SK-N-SH treated with all-trans-retinoic acid at 6 μM for 48 hours (cell line): ENCODE measurements at regions not wholly inside any gene's neighbourhood (a gene's known extent, or its start where the extent isn't known, plus 50 kb on each side); places are given as distances from the start of the nearest gene placed in this dataset.

ENCODE experiments used
- ATAC-seq: fragments of 200-7000 bp; cut with Tn5 transposase; 3 replicates; pipeline ENCODE4 v1.9.1; 2020; ENCODE audit warnings: mild to moderate bottlenecking, moderate library complexity
- BACH2 ChIP-seq: fragments of 250-450 bp; sonication (Bioruptor Pico); IDR thresholded peaks from 2 replicates; pipeline ENCODE4 v1.9.0; 2021; ENCODE audit warnings: mild to moderate bottlenecking, borderline replicate concordance
- CSDC2 ChIP-seq: fragments of 250-450 bp; sonication (Bioruptor Pico); IDR thresholded peaks from 2 replicates; pipeline ENCODE4 v1.5.0; 2020; ENCODE audit warnings: mild to moderate bottlenecking, moderate library complexity
- GLIS3 ChIP-seq: fragments of 250-450 bp; sonication (Bioruptor Pico); IDR thresholded peaks from 2 replicates; pipeline ENCODE4 v1.5.0; 2020; ENCODE audit warnings: mild to moderate bottlenecking, moderate library complexity
- ISL1 ChIP-seq: fragments of 250-450 bp; sonication (Bioruptor Pico); IDR thresholded peaks from 2 replicates; pipeline ENCODE4 v2.1.2; 2022; ENCODE audit warnings: mild to moderate bottlenecking, moderate library complexity
- OSR1 ChIP-seq: fragments of 250-450 bp; sonication (Bioruptor Pico); IDR thresholded peaks from 2 replicates; pipeline ENCODE4 v1.8.0; 2022; ENCODE audit warnings: moderate library complexity, mild to moderate bottlenecking, inconsistent platforms
- PATZ1 ChIP-seq: fragments of 250-450 bp; sonication (Bioruptor Pico); IDR thresholded peaks from 2 replicates; pipeline ENCODE4 v1.8.0; 2020; ENCODE audit warnings: mild to moderate bottlenecking, moderate library complexity, borderline replicate concordance
- POU6F1 ChIP-seq: fragments of 250-450 bp; sonication (Bioruptor Pico); IDR thresholded peaks from 2 replicates; pipeline ENCODE4 v1.8.0; 2021; ENCODE audit warnings: low read depth, mild to moderate bottlenecking, moderate library complexity, borderline replicate concordance
- RARB ChIP-seq: fragments of 250-450 bp; sonication (Bioruptor Pico); IDR thresholded peaks from 2 replicates; pipeline ENCODE4 v1.8.0; 2021; ENCODE audit warnings: mild to moderate bottlenecking, moderate library complexity
- SNAI2 ChIP-seq: fragments of 250-450 bp; sonication (Bioruptor Pico); IDR thresholded peaks from 2 replicates; pipeline ENCODE4 v1.5.0; 2020; ENCODE audit warnings: mild to moderate bottlenecking, moderate library complexity
- TCF4 ChIP-seq: fragments of 250-450 bp; sonication (Bioruptor Pico); IDR thresholded peaks from 2 replicates; pipeline ENCODE4 v1.8.0; 2021; ENCODE audit warnings: mild to moderate bottlenecking, moderate library complexity, borderline replicate concordance
- TOX ChIP-seq: fragments of 250-450 bp; sonication (Bioruptor Pico); IDR thresholded peaks from 2 replicates; pipeline ENCODE4 v1.8.0; 2021; ENCODE audit warnings: mild to moderate bottlenecking, moderate library complexity, borderline replicate concordance
- TSHZ2 ChIP-seq: fragments of 250-450 bp; sonication (Bioruptor Pico); IDR thresholded peaks from 2 replicates; pipeline ENCODE4 v1.5.0; 2020; ENCODE audit warnings: mild to moderate bottlenecking, moderate library complexity
- ZC3H10 ChIP-seq: fragments of 250-450 bp; sonication (Bioruptor Pico); IDR thresholded peaks from 2 replicates; pipeline ENCODE4 v1.5.1; 2021; ENCODE audit warnings: mild to moderate bottlenecking, moderate library complexity
- ZFP3 ChIP-seq: fragments of 250-450 bp; sonication (Bioruptor Pico); IDR thresholded peaks from 2 replicates; pipeline ENCODE4 v1.5.0; 2020; ENCODE audit warnings: mild to moderate bottlenecking, moderate library complexity
- ZFP30 ChIP-seq: fragments of 450-650 bp; formaldehyde crosslinking; IDR thresholded peaks from 2 replicates; pipeline ENCODE4 v1.5.0; 2022; ENCODE audit warnings: mild to moderate bottlenecking, moderate library complexity
- ZNF565 ChIP-seq: fragments of 450-650 bp; formaldehyde crosslinking; conservative IDR thresholded peaks from 2 replicates; pipeline ENCODE4 v1.5.0; 2020; ENCODE audit warnings: low read depth, mild to moderate bottlenecking, moderate library complexity
- ZNF70 ChIP-seq: fragments of 450-650 bp; formaldehyde crosslinking; IDR thresholded peaks from 2 replicates; pipeline ENCODE4 v1.5.0; 2020; ENCODE audit warnings: mild to moderate bottlenecking, moderate library complexity
- ZNF8 ChIP-seq: fragments of 450-650 bp; formaldehyde crosslinking; IDR thresholded peaks from 2 replicates; pipeline ENCODE4 v1.5.0; 2020; ENCODE audit warnings: mild to moderate bottlenecking, moderate library complexity
- TF ChIP-seq, protein P1 (sequence below): fragments of 250-450 bp; sonication (Bioruptor Pico); IDR thresholded peaks from 2 replicates; pipeline ENCODE4 v1.5.1; 2020; ENCODE audit warnings: low read depth, mild to moderate bottlenecking, moderate library complexity
- TF ChIP-seq, protein P2 (sequence below): fragments of 250-450 bp; sonication (Bioruptor Pico); IDR thresholded peaks from 2 replicates; pipeline ENCODE4 v1.5.1; 2021; ENCODE audit warnings: mild to moderate bottlenecking, moderate library complexity

DNA sequence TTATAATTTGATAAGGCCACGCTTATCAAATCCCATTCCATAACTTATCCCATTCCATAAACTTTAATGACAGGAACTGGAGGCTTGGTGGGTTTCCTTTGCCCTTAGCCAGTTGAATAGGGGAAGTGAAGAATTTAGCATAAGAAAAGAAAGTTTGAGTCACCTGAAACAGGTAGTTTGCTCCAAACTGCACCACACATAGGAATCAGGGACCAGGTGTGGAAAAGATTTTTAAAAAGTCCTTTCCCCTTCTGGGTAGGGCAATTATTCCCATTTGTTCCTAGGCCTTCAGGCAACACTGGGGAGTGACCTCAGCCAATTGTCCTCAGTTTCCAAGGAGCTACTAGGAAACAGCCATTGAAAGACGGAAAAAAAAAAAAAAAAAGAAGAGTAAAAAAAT is 525.7 kb upstream of the CNTN5 start (continued):
- TF ChIP-seq TSHZ2 (CRISPR knock-in tag) (no peak), ZFP30 (CRISPR knock-in tag) (no peak), OSR1 (CRISPR knock-in tag) (no peak), GLIS3 (CRISPR knock-in tag) (no peak), ZFP3 (no peak)
- TF ChIP-seq, protein P1, sequence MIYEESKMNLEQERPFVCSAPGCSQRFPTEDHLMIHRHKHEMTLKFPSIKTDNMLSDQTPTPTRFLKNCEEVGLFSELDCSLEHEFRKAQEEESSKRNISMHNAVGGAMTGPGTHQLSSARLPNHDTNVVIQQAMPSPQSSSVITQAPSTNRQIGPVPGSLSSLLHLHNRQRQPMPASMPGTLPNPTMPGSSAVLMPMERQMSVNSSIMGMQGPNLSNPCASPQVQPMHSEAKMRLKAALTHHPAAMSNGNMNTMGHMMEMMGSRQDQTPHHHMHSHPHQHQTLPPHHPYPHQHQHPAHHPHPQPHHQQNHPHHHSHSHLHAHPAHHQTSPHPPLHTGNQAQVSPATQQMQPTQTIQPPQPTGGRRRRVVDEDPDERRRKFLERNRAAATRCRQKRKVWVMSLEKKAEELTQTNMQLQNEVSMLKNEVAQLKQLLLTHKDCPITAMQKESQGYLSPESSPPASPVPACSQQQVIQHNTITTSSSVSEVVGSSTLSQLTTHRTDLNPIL (CRISPR knock-in tag), result no peak
- TF ChIP-seq, all 23 proteins: peak for 0

- no peak for ATAC-seq
- TF ChIP-seq, protein P1 (CRISPR knock-in tag), result no peak
- TF ChIP-seq, protein P2, sequence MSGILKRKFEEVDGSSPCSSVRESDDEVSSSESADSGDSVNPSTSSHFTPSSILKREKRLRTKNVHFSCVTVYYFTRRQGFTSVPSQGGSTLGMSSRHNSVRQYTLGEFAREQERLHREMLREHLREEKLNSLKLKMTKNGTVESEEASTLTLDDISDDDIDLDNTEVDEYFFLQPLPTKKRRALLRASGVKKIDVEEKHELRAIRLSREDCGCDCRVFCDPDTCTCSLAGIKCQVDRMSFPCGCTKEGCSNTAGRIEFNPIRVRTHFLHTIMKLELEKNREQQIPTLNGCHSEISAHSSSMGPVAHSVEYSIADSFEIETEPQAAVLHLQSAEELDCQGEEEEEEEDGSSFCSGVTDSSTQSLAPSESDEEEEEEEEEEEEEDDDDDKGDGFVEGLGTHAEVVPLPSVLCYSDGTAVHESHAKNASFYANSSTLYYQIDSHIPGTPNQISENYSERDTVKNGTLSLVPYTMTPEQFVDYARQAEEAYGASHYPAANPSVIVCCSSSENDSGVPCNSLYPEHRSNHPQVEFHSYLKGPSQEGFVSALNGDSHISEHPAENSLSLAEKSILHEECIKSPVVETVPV, result no peak
- TF ChIP-seq ZC3H10 (no peak), PATZ1 (CRISPR knock-in tag) (no peak), ISL1 (no peak), POU6F1 (CRISPR knock-in tag) (no peak), TOX (no peak), RARB (CRISPR knock-in tag) (no peak), TSHZ2 (CRISPR knock-in tag) (no peak), CSDC2 (CRISPR knock-in tag) (no peak), TCF4 (CRISPR knock-in tag) (no peak), ZNF70 (CRISPR knock-in tag) (no peak), BACH2 (CRISPR knock-in tag) (no peak), ZFP30 (CRISPR knock-in tag) (no peak), OSR1 (CRISPR knock-in tag) (no peak), ZFP3 (no peak), ZNF565 (CRISPR knock-in tag) (no peak), ZNF8 (CRISPR knock-in tag) (no peak), SNAI2 (CRISPR knock-in tag) (no peak)
These were observed 525.1 kb upstream of the CNTN5 start for GRCh38 chr11:98495601-98496000.
